GM12891 (cell line): ENCODE measurements at regions not wholly inside any gene's neighbourhood (a gene's known extent, or its start where the extent isn't known, plus 50 kb on each side); places are given as distances from the start of the nearest gene placed in this dataset.

Experiments used
- PAX5 ChIP-seq: IDR thresholded peaks from 2 replicates; pipeline ENCODE4 v1.6.1; 2011; ENCODE audit warnings: low read length, moderate library complexity, mild to moderate bottlenecking; ENCODE audit not compliant: insufficient read depth, severe bottlenecking
- POLR2A ChIP-seq: IDR thresholded peaks from 2 replicates; pipeline ENCODE4 v1.6.1; 2011; ENCODE audit warnings: low read depth, low read length, control low read depth
- POLR2AphosphoS5 ChIP-seq: IDR thresholded peaks from 2 replicates; pipeline ENCODE4 v1.6.1; 2011; ENCODE audit warnings: low read depth, low read length, control low read depth
- POU2F2 ChIP-seq: IDR thresholded peaks from 2 replicates; pipeline ENCODE4 v1.6.1; 2011; ENCODE audit warnings: low read depth, mild to moderate bottlenecking, control low read depth, low read length, moderate library complexity

DNA sequence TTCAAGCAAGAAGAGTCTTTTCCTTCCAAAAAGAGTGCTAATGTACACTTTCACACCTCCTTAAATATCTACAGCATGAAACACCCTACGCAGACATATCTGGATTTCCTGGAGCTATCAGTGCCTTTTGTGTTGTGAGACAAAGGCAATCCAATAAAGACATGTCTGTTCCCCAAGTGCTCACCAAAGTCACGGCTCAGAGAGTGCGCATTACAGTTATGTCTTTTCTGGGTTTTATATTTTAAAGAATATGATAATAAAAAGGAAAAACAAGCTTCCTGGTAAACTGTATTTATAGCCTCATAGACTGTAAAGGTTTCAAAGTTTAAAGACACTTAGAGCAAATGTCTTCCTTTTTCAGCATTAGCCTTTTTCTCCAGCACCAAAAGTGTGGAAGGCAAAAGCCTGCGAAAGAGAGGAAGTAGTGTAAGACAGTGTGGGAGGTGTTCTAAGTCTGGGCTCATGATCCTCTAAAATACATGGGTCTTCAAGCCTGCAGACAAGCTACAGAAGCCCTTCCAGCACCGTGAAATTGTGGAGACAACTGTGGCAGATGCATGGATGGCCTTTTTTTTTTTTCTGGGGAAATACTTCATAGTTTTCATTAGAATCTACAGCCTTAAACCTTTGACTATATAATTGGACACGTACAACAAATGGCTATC is 135.0 kb upstream of the SLC35B3 start:
- TF ChIP-seq POLR2A (no peak), PAX5 (no peak), POU2F2 (no peak), POLR2AphosphoS5 (no peak)
